IPS-15b (cell line): ENCODE measurements at regions not wholly inside any gene's neighbourhood (a gene's known extent, or its start where the extent isn't known, plus 50 kb on each side); places are given as distances from the start of the nearest gene placed in this dataset.

Experiments
- H3K27me3 ChIP-seq: one replicate; pipeline ENCODE4 v1.6.1; 2013; ENCODE audit warnings: low read length; ENCODE audit not compliant: control insufficient read depth, insufficient read depth
- H3K36me3 ChIP-seq: one replicate; pipeline ENCODE4 v1.6.1; 2013; ENCODE audit warnings: low read length; ENCODE audit not compliant: control insufficient read depth, insufficient read depth
- H3K4me1 ChIP-seq: one replicate; pipeline ENCODE4 v1.6.1; 2013; ENCODE audit warnings: mild to moderate bottlenecking, low read length; ENCODE audit not compliant: control insufficient read depth, insufficient read depth
- H3K4me3 ChIP-seq: one replicate; pipeline ENCODE4 v1.5.1; 2013; ENCODE audit warnings: low read depth, low read length
- H3K9ac ChIP-seq: one replicate; pipeline ENCODE4 v1.6.1; 2013; ENCODE audit warnings: low read depth, mild to moderate bottlenecking, low read length
- H3K9me3 ChIP-seq: one replicate; pipeline ENCODE4 v1.6.1; 2013; ENCODE audit warnings: mild to moderate bottlenecking, low read length; ENCODE audit not compliant: control insufficient read depth, insufficient read depth

- Histone ChIP-seq H3K9ac (no peak overlapping the region), H3K36me3 (no peaks in the 10 kb centered on the region), H3K4me1 (peaks cover 7% of the 10 kb centered on the region), H3K4me3 (no peak overlapping the region), H3K27me3 (no peaks in the 10 kb centered on the region), H3K9me3 (no peaks in the 10 kb centered on the region)
Measured at GRCh38 chr21:39011911-39012310, 171.3 kb downstream of the PSMG1 start.

- Histone ChIP-seq H3K9ac (no peak overlapping the region), H3K4me1 (peaks cover 8% of the 10 kb centered on the region), H3K4me3 (no peak overlapping the region), H3K36me3 (no peaks in the 10 kb centered on the region), H3K9me3 (no peaks in the 10 kb centered on the region), H3K27me3 (no peaks in the 10 kb centered on the region)
Measured at GRCh38 chr21:39010629-39011404, 172.4 kb downstream of the PSMG1 start.

GRCh38 chr21:39009587-39010225 lies 173.5 kb downstream of the PSMG1 start:
- no peaks in the 10 kb centered on the region for H3K9me3 ChIP-seq
- no peaks in the 10 kb centered on the region for H3K27me3 ChIP-seq
- peaks cover 11% of the 10 kb centered on the region for H3K4me1 ChIP-seq
- no peak overlapping the region for H3K9ac ChIP-seq
- no peak overlapping the region for H3K4me3 ChIP-seq
- no peaks in the 10 kb centered on the region for H3K36me3 ChIP-seq

GRCh38 chr21:39007985-39008384 lies 175.3 kb downstream of the PSMG1 start:
- Histone ChIP-seq H3K9ac (no peak overlapping the region), H3K27me3 (no peaks in the 10 kb centered on the region), H3K9me3 (no peaks in the 10 kb centered on the region), H3K4me1 (peaks cover 11% of the 10 kb centered on the region), H3K36me3 (no peaks in the 10 kb centered on the region), H3K4me3 (no peak overlapping the region)

- peaks cover 11% of the 10 kb centered on the region for H3K4me1 ChIP-seq
- H3K9ac ChIP-seq, result no peak overlapping the region
- no peaks in the 10 kb centered on the region for H3K27me3 ChIP-seq
- no peaks in the 10 kb centered on the region for H3K9me3 ChIP-seq
- H3K36me3 ChIP-seq, result no peaks in the 10 kb centered on the region
- H3K4me3 ChIP-seq, result no peak overlapping the region
Measured at GRCh38 chr21:39007532-39007931, 175.7 kb downstream of the PSMG1 start.

GRCh38 chr21:39006571-39007311 lies 176.5 kb downstream of the PSMG1 start:
- H3K9me3 ChIP-seq, result no peaks in the 10 kb centered on the region
- H3K9ac ChIP-seq, result no peak overlapping the region
- H3K4me3 ChIP-seq, result no peak overlapping the region
- H3K27me3 ChIP-seq, result no peaks in the 10 kb centered on the region
- peaks cover 11% of the 10 kb centered on the region for H3K4me1 ChIP-seq
- no peaks in the 10 kb centered on the region for H3K36me3 ChIP-seq

- no peaks in the 10 kb centered on the region for H3K36me3 ChIP-seq
- no peaks in the 10 kb centered on the region for H3K27me3 ChIP-seq
- peaks cover 11% of the 10 kb centered on the region for H3K4me1 ChIP-seq
- H3K9ac ChIP-seq, result no peak overlapping the region
- no peaks in the 10 kb centered on the region for H3K9me3 ChIP-seq
- H3K4me3 ChIP-seq, result no peak overlapping the region
Measured at GRCh38 chr21:39005502-39005787, 177.8 kb downstream of the PSMG1 start.

GRCh38 chr21:39004634-39005501 lies 178.4 kb downstream of the PSMG1 start:
- Histone ChIP-seq H3K4me1 (peaks cover 11% of the 10 kb centered on the region), H3K36me3 (no peaks in the 10 kb centered on the region), H3K9me3 (no peaks in the 10 kb centered on the region), H3K9ac (no peak overlapping the region), H3K27me3 (no peaks in the 10 kb centered on the region), H3K4me3 (no peak overlapping the region)

GRCh38 chr21:39003982-39004633 lies 179.1 kb downstream of the PSMG1 start:
- no peak overlapping the region for H3K9ac ChIP-seq

GRCh38 chr21:39001341-39001740 lies 181.9 kb downstream of the PSMG1 start:
- Histone ChIP-seq H3K36me3 (no peaks in the 10 kb centered on the region), H3K27me3 (no peaks in the 10 kb centered on the region), H3K9ac (no peak overlapping the region), H3K4me1 (peaks cover 3% of the 10 kb centered on the region), H3K9me3 (no peaks in the 10 kb centered on the region), H3K4me3 (no peak overlapping the region)

More at GRCh38 chr21:39003982-39004633, 179.1 kb downstream of the PSMG1 start:
- H3K4me3 ChIP-seq, result no peak overlapping the region
- H3K4me1 ChIP-seq, result peaks cover 11% of the 10 kb centered on the region
- H3K27me3 ChIP-seq, result no peaks in the 10 kb centered on the region
- no peaks in the 10 kb centered on the region for H3K36me3 ChIP-seq
- no peaks in the 10 kb centered on the region for H3K9me3 ChIP-seq

- no peaks in the 10 kb centered on the region for H3K9me3 ChIP-seq
- H3K36me3 ChIP-seq, result no peaks in the 10 kb centered on the region
- H3K27me3 ChIP-seq, result no peaks in the 10 kb centered on the region
- H3K9ac ChIP-seq, result no peak overlapping the region
- H3K4me3 ChIP-seq, result no peak overlapping the region
- H3K4me1 ChIP-seq, result peaks cover under 1% of the 10 kb centered on the region
Measured at GRCh38 chr21:39000496-39000895, 182.8 kb downstream of the PSMG1 start.
